ENCODE measurements at regions not wholly inside any gene's neighbourhood (a gene's known extent, or its start where the extent isn't known, plus 50 kb on each side); places are given as distances from the start of the nearest gene placed in this dataset.

GRCh38 chr2:176865336-176865735, 347.3 kb upstream of the HNRNPA3 start:
- 9 to 16% (median 13%) methylated on average over 2 of the region's 2 CpGs for WGBS, 5 donors
- H3K4me1 ChIP-seq: no peaks in the 10 kb centered on the region
- intact Hi-C loops (cut with DNase I; ENCODE audit: low total_unique reads): no loop called here
- H3K27ac ChIP-seq: no peak overlapping the region
- no peaks in the 10 kb centered on the region for H3K27me3 ChIP-seq
- H3K4me3 ChIP-seq: no peak overlapping the region
- TF ChIP-seq CTCF (IDR thresholded peaks at IDR 0.05): no peak
- TF ChIP-seq EP300 (IDR thresholded peaks at IDR 0.05): no peak
- no peak for TF ChIP-seq POLR2A (IDR thresholded peaks at IDR 0.05)
- H3K36me3 ChIP-seq: no peaks in the 10 kb centered on the region
- DNase-seq: no peak
- no peaks in the 10 kb centered on the region for H3K9me3 ChIP-seq

- intact Hi-C loops (cut with DNase I; ENCODE audit: low total_unique reads): no loop called here
- 62 to 73% (median 67%) methylated on average over 3 of the region's 3 CpGs for WGBS, 5 donors
- H3K9me3 ChIP-seq: peaks cover 0 to 6% (median 5%) of the 10 kb centered on the region in 4 donors
- no peaks in the 10 kb centered on the region for H3K4me1 ChIP-seq
- no peak for DNase-seq
- no peak overlapping the region for H3K4me3 ChIP-seq
- H3K36me3 ChIP-seq: no peaks in the 10 kb centered on the region
- no peak overlapping the region for H3K27ac ChIP-seq
- no peaks in the 10 kb centered on the region for H3K27me3 ChIP-seq
- TF ChIP-seq POLR2AphosphoS5 (IDR thresholded peaks at IDR 0.05): no peak
- TF ChIP-seq CTCF (IDR thresholded peaks at IDR 0.05): no peak
- TF ChIP-seq EP300 (IDR thresholded peaks at IDR 0.05): no peak
- no peak for TF ChIP-seq POLR2A (IDR thresholded peaks at IDR 0.05)
Observed at GRCh38 chr2:176872406-176872805, 340.2 kb upstream of the HNRNPA3 start.

- no peak for DNase-seq
- WGBS, 5 donors: 39 to 66% (median 60%) methylated on average over 4 of the region's 4 CpGs
- H3K4me3 ChIP-seq: no peak overlapping the region
- H3K9me3 ChIP-seq: peaks cover 0 to 6% (median 5%) of the 10 kb centered on the region in 4 donors
- intact Hi-C loops (cut with DNase I; ENCODE audit: low total_unique reads): no loop called here
- H3K27ac ChIP-seq: no peak overlapping the region
- no peaks in the 10 kb centered on the region for H3K4me1 ChIP-seq
- no peaks in the 10 kb centered on the region for H3K36me3 ChIP-seq
- TF ChIP-seq CTCF (IDR thresholded peaks at IDR 0.05) (no peak), POLR2AphosphoS5 (IDR thresholded peaks at IDR 0.05) (no peak), EP300 (IDR thresholded peaks at IDR 0.05) (no peak), POLR2A (IDR thresholded peaks at IDR 0.05) (no peak)
- H3K27me3 ChIP-seq: no peaks in the 10 kb centered on the region
Observed at GRCh38 chr2:176873403-176873802, 339.2 kb upstream of the HNRNPA3 start.

GRCh38 chr2:176876493-176877103, 336.0 kb upstream of the HNRNPA3 start:
- Histone ChIP-seq H3K4me3 (no peak overlapping the region), H3K9me3 (peaks cover 0 to 6% (median 2%) of the 10 kb centered on the region in 4 donors), H3K36me3 (no peaks in the 10 kb centered on the region), H3K27me3 (no peaks in the 10 kb centered on the region), H3K4me1 (no peaks in the 10 kb centered on the region), H3K27ac (no peak overlapping the region)
- no peak for DNase-seq
- intact Hi-C loops (cut with DNase I; ENCODE audit: low total_unique reads): no loop called here
- 74 to 82% (median 80%) methylated on average over 4 of the region's 4 CpGs for WGBS, 5 donors
- TF ChIP-seq CTCF (IDR thresholded peaks at IDR 0.05): no peak
- no peak for TF ChIP-seq POLR2A (IDR thresholded peaks at IDR 0.05)
- no peak for TF ChIP-seq POLR2AphosphoS5 (IDR thresholded peaks at IDR 0.05)
- TF ChIP-seq EP300 (IDR thresholded peaks at IDR 0.05): no peak

Data from stomach (tissue), 8 donors.